WI38 (cell line): ENCODE measurements at regions not wholly inside any gene's neighbourhood (a gene's known extent, or its start where the extent isn't known, plus 50 kb on each side); places are given as distances from the start of the nearest gene placed in this dataset.

Experiments used
- H3K4me3 ChIP-seq: 2 replicates; pipeline ENCODE4 v1.5.1; 2011; ENCODE audit warnings: low read depth, mild to moderate bottlenecking, control low read depth, low read length
- CTCF ChIP-seq: IDR thresholded peaks from 2 replicates; pipeline ENCODE4 v1.5.1; 2012; ENCODE audit warnings: low read depth, mild to moderate bottlenecking, control low read depth, low read length

DNA sequence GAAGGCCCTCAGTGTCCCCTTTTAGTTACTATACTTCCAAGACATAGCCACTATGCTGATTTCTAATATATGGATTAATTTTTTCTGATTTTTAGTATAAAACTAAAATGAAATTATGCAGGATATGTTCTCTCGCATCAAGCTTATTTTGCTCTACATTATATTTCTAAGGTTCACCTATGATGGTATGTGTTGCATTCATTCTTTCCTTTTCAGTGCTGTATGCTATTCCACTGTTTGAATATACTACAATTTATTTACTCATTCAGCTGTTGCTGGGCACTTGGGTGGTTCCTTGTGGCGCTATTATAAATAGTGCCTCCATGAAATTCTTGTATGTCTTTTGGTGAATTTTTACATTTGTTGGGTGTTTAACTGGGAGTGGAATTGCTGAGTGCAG is 230.3 kb downstream of the ATG4C start:
- TF ChIP-seq CTCF: no peak
- no peak overlapping the region for H3K4me3 ChIP-seq

- H3K4me3 ChIP-seq: no peak overlapping the region
- TF ChIP-seq CTCF: no peak
Observed at GRCh38 chr1:63022319-63022718, 238.4 kb downstream of the ATG4C start.

DNA sequence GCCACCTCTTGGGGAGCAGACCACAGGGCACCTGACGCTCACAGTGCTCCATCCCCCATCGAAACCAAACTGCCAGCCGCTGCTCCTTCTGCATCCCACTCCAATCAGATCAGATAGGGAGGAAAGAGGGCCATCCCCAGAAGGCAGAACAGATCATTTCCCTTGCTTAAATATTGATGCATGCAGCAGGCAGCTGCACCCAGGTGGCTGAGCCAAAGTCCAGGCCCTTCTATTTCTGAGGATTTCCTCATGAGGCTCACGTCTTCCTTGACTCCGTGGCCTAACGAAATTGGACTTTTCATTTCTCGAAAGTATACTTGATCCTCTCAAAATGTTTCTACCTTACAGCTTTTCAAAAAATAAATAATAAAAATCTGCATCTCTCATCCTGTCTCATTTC is 239.2 kb downstream of the ATG4C start:
- no peak for TF ChIP-seq CTCF
- H3K4me3 ChIP-seq: no peak overlapping the region

- no peak for TF ChIP-seq CTCF
- H3K4me3 ChIP-seq: no peak overlapping the region
Observed at GRCh38 chr1:63023637-63024036, 239.7 kb downstream of the ATG4C start.

GRCh38 chr1:63024132-63024531 is 240.2 kb downstream of the ATG4C start:
- no peak for TF ChIP-seq CTCF
- H3K4me3 ChIP-seq: no peak overlapping the region

- H3K4me3 ChIP-seq: no peak overlapping the region
- no peak for TF ChIP-seq CTCF
Observed at GRCh38 chr1:63027176-63027575, 243.2 kb downstream of the ATG4C start.

DNA sequence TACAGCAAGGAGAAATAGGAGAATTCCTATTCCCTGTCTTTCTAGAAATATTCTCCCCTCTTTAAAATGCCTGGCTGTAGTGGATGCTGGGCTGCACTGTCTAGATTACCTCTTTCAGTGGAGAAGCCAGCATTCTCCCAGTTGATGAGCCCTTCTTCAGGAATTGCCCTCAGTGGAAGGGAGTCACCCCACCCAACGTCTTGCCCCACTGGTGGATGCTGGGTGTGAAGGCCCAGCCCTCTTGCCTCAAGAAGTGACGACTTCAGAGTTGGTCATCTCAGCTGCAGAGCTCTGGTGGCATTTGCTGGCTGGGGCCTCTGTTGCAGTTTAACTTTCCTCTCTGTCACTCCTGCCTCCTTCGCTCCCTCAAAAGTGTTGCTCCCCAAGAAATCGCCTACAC is 248.2 kb downstream of the ATG4C start:
- no peak for TF ChIP-seq CTCF
- H3K4me3 ChIP-seq: no peak overlapping the region
